GM12892 (cell line): ENCODE measurements at regions not wholly inside any gene's neighbourhood (a gene's known extent, or its start where the extent isn't known, plus 50 kb on each side); places are given as distances from the start of the nearest gene placed in this dataset.

Experiments
- POLR2A ChIP-seq: IDR thresholded peaks from 2 replicates; pipeline ENCODE4 v1.6.1; 2011; ENCODE audit warnings: low read depth, low read length, control low read depth
- POLR2AphosphoS5 ChIP-seq: IDR thresholded peaks from 2 replicates; pipeline ENCODE4 v1.6.1; 2011; ENCODE audit warnings: low read depth, low read length, control low read depth
- TAF1 ChIP-seq: IDR thresholded peaks from 2 replicates; pipeline ENCODE4 v1.6.1; 2011; ENCODE audit warnings: low read depth, mild to moderate bottlenecking, control low read depth, low read length, borderline replicate concordance

DNA sequence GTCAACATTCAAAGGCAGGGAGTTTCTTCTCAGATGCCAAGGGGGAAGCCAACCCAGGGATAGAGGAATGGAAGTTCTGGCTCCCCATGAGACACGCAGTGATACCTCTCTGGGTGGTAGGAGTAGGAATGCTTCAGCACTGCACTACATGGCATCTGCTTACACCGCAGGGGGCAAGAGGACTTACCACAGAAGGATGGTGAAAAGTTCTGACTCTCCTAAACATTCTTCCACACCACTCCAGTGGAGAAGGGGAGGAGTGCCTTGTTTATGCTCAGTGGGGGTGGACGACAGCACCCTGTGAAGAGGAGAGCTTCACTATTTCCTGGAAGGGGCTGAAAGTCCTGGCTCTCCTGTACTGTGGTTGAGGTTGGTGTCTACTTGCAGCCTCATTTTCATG, 1011.3 kb upstream of the WWC1 start:
- TF ChIP-seq POLR2AphosphoS5 (no peak), POLR2A (no peak), TAF1 (no peak)
